Keratinocyte (primary cell): ENCODE measurements at regions not wholly inside any gene's neighbourhood (a gene's known extent, or its start where the extent isn't known, plus 50 kb on each side); places are given as distances from the start of the nearest gene placed in this dataset.

ENCODE experiments used
- DNase-seq: peaks from one replicate; pipeline ENCODE4 v3.0.0-alpha.2; 2011; ENCODE audit warnings: low read depth, missing footprints, low spot score
- FAIRE-seq: peaks from 2 replicates; lab custom pipeline; 2011; peaks lifted over from hg19 to GRCh38; lab: Jason Lieb, UNC
- H2AFZ ChIP-seq: 2 replicates; pipeline ENCODE4 v1.6.0; 2012; ENCODE audit warnings: low read length, control low read depth, inconsistent platforms; ENCODE audit not compliant: control insufficient read depth
- H3K27ac ChIP-seq: 2 replicates; pipeline ENCODE4 v1.5.1; 2011; ENCODE audit warnings: low read length; ENCODE audit not compliant: control insufficient read depth, insufficient read depth
- H3K27me3 ChIP-seq: 3 replicates; pipeline ENCODE4 v1.6.0; 2011; ENCODE audit warnings: low read length; ENCODE audit not compliant: control insufficient read depth, insufficient read depth; ENCODE audit errors: extremely low read depth
- H3K36me3 ChIP-seq, 2 experiments: 2 replicates in 1 of 2; 3 replicates in 1 of 2; pipeline ENCODE4 v1.5.1; 2011; ENCODE audit warnings: low read length in 2 of 2, mild to moderate bottlenecking in 1 of 2; ENCODE audit not compliant: control insufficient read depth in 2 of 2, insufficient read depth in 2 of 2; ENCODE audit errors: extremely low read depth in 1 of 2
- H3K4me1 ChIP-seq: 3 replicates; pipeline ENCODE4 v1.5.1; 2011; ENCODE audit warnings: low read length; ENCODE audit not compliant: control insufficient read depth, insufficient read depth; ENCODE audit errors: extremely low read depth
- H3K4me2 ChIP-seq: 3 replicates; pipeline ENCODE4 v1.6.0; 2011; ENCODE audit warnings: low read depth, low read length; ENCODE audit not compliant: control insufficient read depth, insufficient read depth; ENCODE audit errors: extremely low read depth
- H3K4me3 ChIP-seq, 3 experiments: fragments of 200-600 bp in 1 of 3; sonication (generic) in 1 of 3; 2 replicates in 2 of 3; 3 replicates in 1 of 3; pipeline ENCODE4 v1.5.1; 2011 to 2016; ENCODE audit warnings: low read length in 3 of 3, mild to moderate bottlenecking in 3 of 3, control low read depth in 2 of 3, inconsistent platforms in 1 of 3, low read depth in 1 of 3, mixed read lengths in 1 of 3, mixed run types in 1 of 3, moderate library complexity in 1 of 3; ENCODE audit not compliant: control insufficient read depth in 2 of 3, insufficient read depth in 2 of 3; ENCODE audit errors: extremely low read depth in 1 of 3
- H3K79me2 ChIP-seq: 2 replicates; pipeline ENCODE4 v1.6.0; 2012; ENCODE audit warnings: low read length; ENCODE audit not compliant: control insufficient read depth, insufficient read depth
- H3K9ac ChIP-seq: 3 replicates; pipeline ENCODE4 v1.6.0; 2011; ENCODE audit warnings: low read length; ENCODE audit not compliant: control insufficient read depth, insufficient read depth; ENCODE audit errors: extremely low read depth
- H3K9me1 ChIP-seq: 3 replicates; pipeline ENCODE4 v1.6.0; 2011; ENCODE audit warnings: low read length; ENCODE audit not compliant: control insufficient read depth, insufficient read depth; ENCODE audit errors: extremely low read depth
- H3K9me3 ChIP-seq: 2 replicates; pipeline ENCODE4 v1.5.1; 2012; ENCODE audit warnings: low read depth, low read length; ENCODE audit not compliant: control insufficient read depth
- H4K20me1 ChIP-seq: 3 replicates; pipeline ENCODE4 v1.6.0; 2011; ENCODE audit warnings: low read length; ENCODE audit not compliant: control insufficient read depth, insufficient read depth; ENCODE audit errors: extremely low read depth
- CTCF ChIP-seq, 3 experiments: IDR thresholded peaks in 1 of 3; conservative IDR thresholded peaks in 1 of 3; optimal IDR thresholded peaks in 1 of 3; 2 replicates in 2 of 3; 3 replicates in 1 of 3; pipeline versions ENCODE3 to v1.5.1; 2011; ENCODE audit warnings: low read length in 3 of 3, mild to moderate bottlenecking in 3 of 3, moderate library complexity in 2 of 3, control low read depth in 1 of 3, inconsistent platforms in 1 of 3; ENCODE audit not compliant: insufficient read depth in 2 of 3; ENCODE audit errors: extremely low read depth in 1 of 3
- EZH2 ChIP-seq: IDR thresholded peaks from one replicate; pipeline ENCODE4 v1.6.1; 2012; ENCODE audit warnings: inconsistent platforms, mild to moderate bottlenecking, low read length, moderate library complexity
- dilution Hi-C: fragments of 300-500 bp; cut with MboI; formaldehyde crosslinking; loops from one replicate; pipeline ENCODE4 v1.7.0; 2020; ENCODE audit warnings: low sequenced_read_pairs; ENCODE audit not compliant: extremely low pct_ligation_motif_present

GRCh38 chr1:208924928-208925327 is 658.6 kb upstream of the CAMK1G start:
- Histone ChIP-seq H3K36me3 (no peaks in the 10 kb centered on the region), H3K27me3 (no peaks in the 10 kb centered on the region), H3K4me2 (no peak overlapping the region), H3K27ac (no peak overlapping the region), H3K9me3 (no peaks in the 10 kb centered on the region), H2AFZ (no peak overlapping the region), H3K9me1 (no peaks in the 10 kb centered on the region), H3K79me2 (no peaks in the 10 kb centered on the region), H3K4me1 (peaks cover 9% of the 10 kb centered on the region), H3K4me3 (no peak overlapping the region), H4K20me1 (no peaks in the 10 kb centered on the region), H3K9ac (no peak overlapping the region)
- DNase-seq (no peak), FAIRE-seq (no peak)
- dilution Hi-C loops = no loop called here
- TF ChIP-seq CTCF (optimal IDR thresholded peaks at IDR 0.05 in 1 of 3, IDR thresholded peaks at IDR 0.05 in 1 of 3, conservative IDR thresholded peaks at IDR 0.05 in 1 of 3; ENCODE audit: extremely low read depth in 1 of 3, insufficient read depth in 2 of 3, low read length in 3 of 3) (no peak), EZH2 (no peak)

- DNase-seq (no peak), FAIRE-seq (no peak)
- dilution Hi-C loops = no loop called here
- no peaks in the 10 kb centered on the region for H3K9me1 ChIP-seq
- H3K4me3 ChIP-seq = no peak overlapping the region
- H3K36me3 ChIP-seq = no peaks in the 10 kb centered on the region
- no peak overlapping the region for H2AFZ ChIP-seq
- H3K9ac ChIP-seq = no peak overlapping the region
- no peaks in the 10 kb centered on the region for H3K27me3 ChIP-seq
- no peaks in the 10 kb centered on the region for H4K20me1 ChIP-seq
- no peak for TF ChIP-seq CTCF (optimal IDR thresholded peaks at IDR 0.05 in 1 of 3, IDR thresholded peaks at IDR 0.05 in 1 of 3, conservative IDR thresholded peaks at IDR 0.05 in 1 of 3; ENCODE audit: extremely low read depth in 1 of 3, insufficient read depth in 2 of 3, low read length in 3 of 3)
- TF ChIP-seq EZH2 = no peak
- no peak overlapping the region for H3K27ac ChIP-seq
- no peaks in the 10 kb centered on the region for H3K79me2 ChIP-seq
- no peak overlapping the region for H3K4me2 ChIP-seq
- peaks cover 10% of the 10 kb centered on the region for H3K4me1 ChIP-seq
- no peaks in the 10 kb centered on the region for H3K9me3 ChIP-seq
Measured at GRCh38 chr1:208928349-208929010, 655.0 kb upstream of the CAMK1G start.
